ENCODE measurements at regions not wholly inside any gene's neighbourhood (a gene's known extent, or its start where the extent isn't known, plus 50 kb on each side); places are given as distances from the start of the nearest gene placed in this dataset.

- no peak for DNase-seq
Observed at GRCh38 chr16:65998443-65998842, 368.0 kb upstream of the CDH5 start.

GRCh38 chr16:65994291-65994690, 372.2 kb upstream of the CDH5 start:
- no peak for DNase-seq

- DNase-seq: no peak
Observed at GRCh38 chr16:65991149-65991701, 375.3 kb upstream of the CDH5 start.

- DNase-seq: no peak
Observed at GRCh38 chr16:65989861-65990604, 376.5 kb upstream of the CDH5 start.

GRCh38 chr16:65988024-65988595, 378.4 kb upstream of the CDH5 start:
- DNase-seq: no peak

GRCh38 chr16:65984296-65984695, 382.2 kb upstream of the CDH5 start:
- DNase-seq: no peak

- DNase-seq: no peak
Observed at GRCh38 chr16:65981057-65981456, 385.4 kb upstream of the CDH5 start.

- DNase-seq: no peak
Observed at GRCh38 chr16:65975049-65975708, 391.3 kb upstream of the CDH5 start.

- no peak for DNase-seq
Observed at GRCh38 chr16:65967376-65967775, 399.1 kb upstream of the CDH5 start.

GRCh38 chr16:65965628-65966027, 400.9 kb upstream of the CDH5 start:
- DNase-seq: no peak

GRCh38 chr16:65964752-65965151, 401.7 kb upstream of the CDH5 start:
- DNase-seq: no peak

- no peak for DNase-seq
Observed at GRCh38 chr16:65961476-65962143, 404.9 kb upstream of the CDH5 start.

- no peak for DNase-seq
Observed at GRCh38 chr16:65959983-65960382, 406.5 kb upstream of the CDH5 start.

- no peak for DNase-seq
Observed at GRCh38 chr16:65958086-65958485, 408.4 kb upstream of the CDH5 start.

GRCh38 chr16:65956100-65956499, 410.4 kb upstream of the CDH5 start:
- DNase-seq: no peak

GRCh38 chr16:65954446-65954845, 412.0 kb upstream of the CDH5 start:
- no peak for DNase-seq

- DNase-seq: no peak
Observed at GRCh38 chr16:65950211-65950610, 416.3 kb upstream of the CDH5 start.

GRCh38 chr16:65948361-65948760, 418.1 kb upstream of the CDH5 start:
- no peak for DNase-seq

GRCh38 chr16:65947951-65948350, 418.5 kb upstream of the CDH5 start:
- DNase-seq: no peak

GRCh38 chr16:65945493-65945892, 421.0 kb upstream of the CDH5 start:
- no peak for DNase-seq

- DNase-seq: no peak
Observed at GRCh38 chr16:65944361-65944760, 422.1 kb upstream of the CDH5 start.

GRCh38 chr16:65940711-65941110, 425.8 kb upstream of the CDH5 start:
- no peak for DNase-seq

- DNase-seq: no peak
Observed at GRCh38 chr16:65938083-65938482, 428.4 kb upstream of the CDH5 start.
